HG02970 (cell line): ENCODE measurements at regions not wholly inside any gene's neighbourhood (a gene's known extent, or its start where the extent isn't known, plus 50 kb on each side); places are given as distances from the start of the nearest gene placed in this dataset.
"Not testable (repeated sequence)": the region's sequence is repeated elsewhere in the genome, so short reads cannot be mapped to it uniquely, and the experiment has no call there.

Experiments
- ATAC-seq: cut with Tn5 transposase; IDR thresholded peaks from one replicate; pipeline ENCODE4 v1.9.1; 2021; ENCODE audit warnings: mild to moderate bottlenecking, moderate library complexity, moderate number of reproducible peaks; ENCODE audit not compliant: unreplicated experiment, low FRiP score

DNA sequence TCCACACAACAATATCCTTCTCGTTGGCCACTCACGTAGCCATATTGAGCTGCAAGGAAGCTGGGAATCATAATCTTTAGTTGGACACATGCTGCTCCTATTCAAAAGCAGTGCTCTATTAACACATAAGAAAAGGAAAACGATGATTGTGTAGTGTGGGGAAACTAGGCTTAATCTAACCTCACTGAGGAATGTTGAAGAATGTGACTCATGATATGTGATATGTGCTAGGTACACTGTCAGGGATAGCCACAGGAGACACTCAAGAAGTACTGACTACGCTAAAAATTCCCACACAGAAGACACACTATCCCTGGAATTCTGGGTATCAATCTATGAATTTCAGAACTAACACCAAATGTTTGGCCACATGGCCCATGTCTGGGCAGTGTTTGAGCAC lies 328.1 kb upstream of the KLHL29 start:
- ATAC-seq, result not testable (repeated sequence)

DNA sequence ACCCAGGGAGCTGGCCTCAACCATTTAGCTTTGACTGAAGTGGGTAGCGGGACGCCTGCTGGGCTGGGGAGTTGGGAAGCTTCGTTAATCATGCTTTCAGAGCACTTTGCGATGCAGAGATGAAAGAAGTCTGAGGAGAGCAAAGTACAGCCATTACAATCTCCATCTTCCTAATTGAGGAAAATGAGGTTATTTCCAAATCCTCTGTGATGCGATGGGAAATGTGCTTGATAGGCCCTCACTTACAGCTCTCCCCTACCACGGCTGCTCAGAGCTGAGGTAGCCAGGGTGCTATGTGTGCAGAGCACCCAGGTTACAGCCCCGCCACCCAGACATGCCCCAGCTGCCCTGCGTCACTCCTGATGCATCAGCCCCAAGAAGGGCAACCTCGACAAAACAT lies 326.5 kb upstream of the KLHL29 start:
- no peak for ATAC-seq

DNA sequence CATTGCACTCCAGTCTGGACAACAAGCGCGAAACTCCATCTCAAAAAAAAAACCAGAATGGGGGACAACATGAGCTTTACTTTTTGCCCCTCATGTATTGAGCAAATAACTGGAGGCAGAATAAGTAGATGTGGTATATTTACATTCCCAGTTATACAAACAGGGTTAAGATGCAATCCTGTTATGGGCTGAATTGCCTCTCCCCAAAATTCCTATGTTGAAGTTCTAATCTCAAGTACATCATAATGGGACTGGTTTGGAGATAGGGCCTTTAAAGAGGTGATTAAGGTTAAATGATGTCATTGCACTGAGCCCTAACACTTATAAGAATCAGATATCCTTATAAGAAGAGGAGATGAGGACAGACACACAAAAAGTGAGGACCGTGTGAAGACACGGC lies 319.8 kb upstream of the KLHL29 start:
- no peak for ATAC-seq

DNA sequence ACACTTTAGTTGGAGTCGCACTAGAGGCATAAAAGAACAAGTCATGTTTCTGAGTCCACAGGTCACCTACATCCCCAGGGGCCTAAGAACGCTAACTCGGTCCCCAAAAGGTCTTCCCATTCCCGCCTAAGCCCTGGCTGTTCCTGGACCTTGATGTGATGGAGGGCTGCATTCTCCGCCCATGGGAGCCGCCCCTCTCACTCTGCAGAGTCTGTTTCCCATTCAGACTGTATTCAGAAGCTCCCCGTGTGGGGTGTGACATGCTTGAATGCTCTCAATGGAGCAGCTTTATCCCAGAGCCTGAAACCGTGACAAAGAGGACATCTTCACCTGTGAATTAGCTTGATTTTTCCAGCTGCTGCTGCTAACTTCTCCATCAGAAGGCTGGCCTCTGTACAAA lies 319.0 kb upstream of the KLHL29 start:
- ATAC-seq, result no peak

DNA sequence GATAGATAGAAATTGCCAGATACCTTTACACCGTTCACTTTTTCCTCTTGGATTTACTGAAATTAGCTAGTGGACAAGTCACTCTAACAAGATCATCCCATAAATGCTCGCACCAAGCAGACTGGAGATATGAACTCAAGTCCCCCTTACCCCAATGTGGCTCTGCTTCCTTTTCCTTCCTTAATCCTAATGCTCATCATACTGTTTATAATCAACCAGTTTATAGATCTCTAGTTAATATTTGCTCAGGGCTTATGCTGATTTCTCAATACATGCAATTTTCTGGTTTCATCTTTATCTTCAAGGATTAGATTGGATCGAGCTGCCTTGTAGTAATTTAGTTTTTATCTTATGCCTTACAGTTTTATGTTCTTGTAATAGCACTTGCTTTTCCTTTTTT lies 318.3 kb upstream of the KLHL29 start:
- ATAC-seq, result no peak

DNA sequence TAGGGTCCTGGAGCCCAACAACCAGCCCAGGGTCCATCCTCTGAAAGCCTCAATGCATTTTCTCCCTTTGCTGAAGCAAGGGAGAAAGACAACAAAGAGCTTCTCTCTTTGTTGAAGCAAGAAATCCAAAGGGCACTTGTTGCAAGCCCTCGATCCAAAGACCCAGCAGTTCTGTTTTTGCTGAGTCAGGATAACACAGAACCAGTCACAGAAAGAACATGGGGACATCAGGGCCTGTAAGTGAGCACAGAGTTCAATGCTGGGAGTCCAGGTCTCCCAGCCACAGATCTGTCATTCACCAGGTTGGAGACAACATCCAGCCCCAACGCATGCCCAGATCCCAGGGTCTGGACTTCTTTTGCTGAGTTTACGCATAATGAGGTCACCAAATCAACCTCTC lies 315.8 kb upstream of the KLHL29 start:
- no peak for ATAC-seq

DNA sequence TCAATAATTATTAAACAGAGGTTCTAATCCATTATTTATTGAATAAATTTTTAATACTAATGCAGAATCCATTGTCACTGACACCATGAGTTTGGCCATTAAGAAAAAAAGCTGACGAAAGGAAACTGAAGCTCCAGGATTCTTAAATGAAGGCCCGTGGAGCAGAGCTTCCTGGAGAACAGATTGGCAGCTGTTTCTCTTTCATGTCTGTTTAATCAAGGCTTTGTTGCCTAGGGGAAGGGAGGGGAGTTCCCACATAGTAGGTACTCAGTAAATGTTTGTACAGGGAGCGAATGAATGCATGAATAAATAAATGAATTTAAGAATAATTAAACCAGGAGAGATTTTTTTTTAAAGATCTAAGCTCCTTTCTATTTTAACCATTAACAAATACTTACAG lies 315.1 kb upstream of the KLHL29 start:
- ATAC-seq, result no peak

DNA sequence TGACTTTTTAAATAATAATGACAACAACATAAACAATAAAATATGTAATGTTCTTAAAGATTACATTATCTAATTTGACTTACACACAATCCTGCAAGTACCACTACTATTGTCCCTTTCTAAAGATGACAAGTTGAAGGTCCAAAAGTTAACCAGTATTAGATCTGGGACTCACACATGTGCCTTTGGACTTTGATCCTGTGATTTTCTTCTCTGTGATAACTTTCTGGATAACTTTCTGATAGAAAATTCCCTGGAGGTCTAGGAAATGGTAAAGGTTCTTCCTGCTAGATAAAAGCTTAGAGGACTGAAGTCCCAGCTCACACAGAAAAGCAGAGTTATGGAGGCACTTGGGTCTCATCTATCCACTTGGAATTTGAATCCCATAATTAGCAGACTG lies 311.9 kb upstream of the KLHL29 start:
- ATAC-seq, result no peak

DNA sequence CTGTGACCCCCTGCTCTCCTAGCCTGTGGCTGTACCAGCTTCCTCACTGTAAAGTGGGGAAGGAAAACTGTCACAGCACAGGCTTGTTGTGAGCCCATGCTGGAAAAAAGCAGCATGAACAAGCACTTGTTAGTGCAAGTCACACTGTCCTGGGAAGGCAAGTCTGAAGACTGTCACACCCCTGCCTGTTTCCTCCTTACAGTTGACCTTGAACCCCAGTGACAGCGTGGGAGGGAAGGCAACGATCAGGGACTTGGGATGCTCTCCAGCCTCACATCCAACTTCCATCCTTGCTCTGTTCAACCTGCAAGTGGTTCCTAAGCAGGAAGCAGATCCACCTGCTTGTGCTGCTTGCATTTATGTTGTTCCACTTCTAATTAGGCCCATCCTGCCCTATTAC lies 311.3 kb upstream of the KLHL29 start:
- ATAC-seq, result no peak

DNA sequence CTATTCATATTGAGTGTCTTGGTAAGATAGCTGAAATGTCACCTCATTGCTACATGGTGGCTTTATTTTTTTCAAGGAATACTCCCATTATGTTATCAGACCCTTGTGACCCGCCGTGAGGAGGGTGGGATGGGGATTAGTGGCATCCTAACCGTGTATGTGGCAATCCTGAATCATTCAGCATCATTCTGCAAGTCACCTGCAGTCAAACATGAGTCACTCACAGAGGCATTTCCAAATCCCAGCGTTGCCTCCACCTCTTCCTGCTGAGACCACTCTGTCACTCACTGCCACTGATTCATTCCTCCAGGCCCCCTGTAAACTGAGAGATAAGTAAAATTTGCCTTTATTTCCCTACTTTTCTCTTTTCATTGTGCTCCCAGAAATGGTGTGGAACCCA lies 307.4 kb upstream of the KLHL29 start:
- ATAC-seq, result no peak

DNA sequence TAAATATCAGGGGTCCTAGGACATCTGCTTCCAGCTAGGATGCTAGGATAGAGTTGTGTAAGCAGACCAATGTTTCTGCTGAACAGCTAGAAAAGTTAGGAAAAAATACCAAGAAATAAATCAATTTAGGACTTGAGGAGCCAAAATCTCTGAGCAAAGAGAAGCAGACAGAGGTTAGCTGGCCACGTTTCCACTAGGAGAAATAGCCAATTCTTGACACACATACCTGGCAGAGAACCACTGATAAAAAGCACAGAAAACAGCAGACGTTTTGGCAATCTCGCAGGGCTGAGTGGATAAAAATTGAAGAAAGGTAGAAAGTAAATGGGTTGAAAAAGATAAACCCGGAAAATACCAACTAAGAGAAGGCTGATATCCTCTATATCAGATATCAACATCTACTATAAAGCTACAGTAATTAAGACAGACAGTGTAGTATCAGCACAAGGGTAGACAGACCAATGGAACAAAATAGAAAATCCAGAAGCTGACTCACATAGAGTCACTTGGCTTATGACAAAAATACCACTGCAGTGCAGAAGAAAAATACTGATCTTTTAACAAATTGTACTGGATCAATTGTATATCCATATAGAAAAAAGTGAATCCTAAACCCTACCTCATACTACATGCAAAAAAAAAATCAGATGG lies 306.1 kb upstream of the KLHL29 start:
- no peak for ATAC-seq

DNA sequence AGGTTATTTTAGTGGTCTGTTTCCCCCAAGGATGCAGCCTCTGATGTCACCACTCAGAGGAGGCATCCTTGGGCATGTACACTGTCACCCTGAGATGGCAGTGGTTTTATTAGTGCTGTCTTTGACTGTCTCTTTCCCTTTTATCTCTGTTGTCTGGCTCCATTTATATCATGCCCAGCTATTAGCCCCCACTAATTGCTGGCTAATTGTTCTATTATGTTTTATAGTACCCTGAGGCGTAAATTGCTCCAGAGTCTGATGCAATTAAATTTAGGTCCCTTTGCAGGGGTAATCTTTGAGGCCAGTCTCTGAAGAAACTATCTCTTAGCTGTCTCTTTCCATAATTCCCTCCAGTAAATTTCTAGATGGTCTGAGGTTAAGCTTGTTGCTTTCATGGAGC lies 301.0 kb upstream of the KLHL29 start:
- ATAC-seq, result no peak

DNA sequence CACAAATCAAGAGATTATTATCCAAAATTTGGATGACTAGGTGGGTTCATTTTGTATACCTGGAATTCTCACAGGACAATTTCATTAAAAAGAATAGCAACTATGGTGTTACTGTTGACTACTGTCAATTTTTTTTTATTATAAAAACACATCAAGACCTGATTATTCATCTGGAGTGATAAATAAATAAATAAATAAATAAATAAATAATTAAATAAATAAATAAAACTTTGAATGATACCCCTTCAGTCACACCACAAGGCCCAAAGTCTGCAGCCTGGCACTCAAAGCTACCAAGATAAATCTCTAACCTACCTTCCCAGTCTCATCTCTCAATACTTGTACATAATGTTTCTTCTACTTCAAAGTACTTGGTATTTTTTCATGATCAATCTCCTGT lies 294.0 kb upstream of the KLHL29 start:
- ATAC-seq, result no peak

DNA sequence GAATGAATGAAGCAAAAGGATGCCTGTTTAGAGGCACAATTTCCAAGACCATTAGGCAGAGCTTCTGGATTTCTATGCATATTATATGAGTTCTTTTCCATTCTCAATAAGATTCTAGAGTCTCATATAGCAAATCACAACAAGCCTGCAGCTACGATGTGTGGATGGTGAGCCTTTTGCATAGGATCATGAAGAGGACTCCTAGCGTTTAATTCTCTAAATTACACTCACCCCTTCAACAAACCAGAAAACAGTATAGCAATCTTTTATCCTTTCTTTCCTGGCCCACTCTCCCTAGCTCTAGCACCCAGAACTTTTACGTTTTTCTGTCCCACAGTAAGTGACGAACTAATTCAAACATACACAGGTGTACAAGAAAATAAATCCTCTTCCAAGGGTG lies 293.1 kb upstream of the KLHL29 start:
- no peak for ATAC-seq

DNA sequence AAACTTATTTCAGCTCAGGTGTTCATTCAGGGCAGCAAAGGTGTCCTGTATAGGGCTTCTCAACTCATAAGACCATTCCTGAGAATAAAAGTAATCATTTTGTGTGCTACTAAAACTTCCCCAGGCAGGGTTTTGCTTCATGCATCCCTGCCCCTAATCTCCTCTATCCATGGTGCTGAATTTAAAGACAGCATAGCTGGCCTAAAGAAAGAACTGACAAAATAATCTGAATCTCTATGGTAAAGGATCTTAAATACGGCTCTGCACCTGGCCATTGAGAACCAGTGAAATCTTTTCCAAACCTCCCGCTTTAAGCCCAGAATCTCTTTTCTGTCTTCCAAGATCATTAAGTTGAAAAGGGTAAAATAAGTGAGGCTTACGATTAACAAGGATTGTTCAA lies 292.1 kb upstream of the KLHL29 start:
- no peak for ATAC-seq

DNA sequence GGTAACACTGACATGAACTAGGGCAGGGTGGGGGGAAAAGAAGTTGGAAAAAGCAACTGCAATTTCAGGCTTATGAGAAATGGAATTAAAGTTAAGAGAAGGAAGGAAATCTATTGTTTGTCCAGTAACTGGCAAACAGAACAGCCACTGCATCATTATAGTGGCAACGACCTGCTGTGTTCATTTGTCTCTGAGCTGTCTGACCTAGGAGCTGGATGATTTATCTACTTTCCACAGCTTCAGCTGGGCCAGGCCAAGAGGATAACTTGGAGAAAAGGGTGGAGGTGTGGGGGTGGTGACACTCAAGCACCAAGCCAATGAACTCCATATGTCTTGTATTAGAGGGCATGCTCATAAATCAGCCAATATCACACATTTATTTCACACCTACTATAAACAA lies 291.5 kb upstream of the KLHL29 start:
- ATAC-seq, result no peak

DNA sequence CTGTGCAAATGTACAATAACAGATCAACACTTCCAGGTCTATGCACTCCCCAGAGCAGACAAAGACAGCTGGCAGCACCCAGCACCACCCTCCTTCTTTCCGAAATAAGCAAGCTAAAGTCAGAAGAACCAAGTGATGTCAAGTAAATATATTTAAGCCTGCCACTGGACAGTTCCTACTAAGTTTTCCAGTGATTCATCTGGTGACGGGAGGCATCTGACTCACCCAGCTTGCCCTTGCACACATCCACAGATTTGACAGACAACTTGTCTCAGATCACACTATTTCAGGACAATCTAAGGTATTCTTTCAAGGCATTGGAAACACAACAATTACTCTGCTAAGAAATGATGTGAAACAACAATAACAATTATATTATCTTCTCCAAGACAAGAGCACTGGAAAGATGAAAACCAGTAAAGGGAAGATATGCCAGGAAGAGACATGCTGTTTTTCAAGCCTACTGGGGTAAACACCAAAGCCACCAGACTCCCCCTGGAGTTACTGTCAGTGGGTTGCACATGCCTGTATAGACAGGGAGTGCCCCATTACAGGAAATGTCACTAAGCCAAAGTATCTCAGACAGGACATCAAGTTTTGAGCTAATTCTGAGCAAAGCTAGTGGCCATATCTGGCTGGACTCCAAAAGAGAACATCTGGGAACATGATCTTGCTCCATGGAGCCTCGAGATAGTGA lies 287.9 kb upstream of the KLHL29 start:
- no peak for ATAC-seq

DNA sequence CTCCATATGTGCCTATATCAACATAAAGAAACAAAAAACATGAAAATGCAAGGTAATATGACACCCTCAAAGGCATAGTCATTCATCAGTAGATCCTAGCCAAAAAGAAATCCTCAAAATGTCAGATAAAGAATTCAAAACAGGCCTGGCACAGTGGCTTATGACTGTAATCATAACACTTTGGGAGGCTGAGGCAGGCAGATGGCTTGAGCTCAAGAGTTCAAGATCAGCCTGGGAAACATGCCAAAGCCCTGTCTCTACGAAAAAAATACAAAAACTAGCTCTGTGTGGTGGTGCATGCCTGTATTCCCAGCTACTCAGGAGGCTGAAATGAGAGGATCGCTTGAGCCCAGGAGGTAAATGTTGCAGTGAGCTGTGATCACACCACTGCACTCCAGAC lies 284.6 kb upstream of the KLHL29 start:
- no peak for ATAC-seq

DNA sequence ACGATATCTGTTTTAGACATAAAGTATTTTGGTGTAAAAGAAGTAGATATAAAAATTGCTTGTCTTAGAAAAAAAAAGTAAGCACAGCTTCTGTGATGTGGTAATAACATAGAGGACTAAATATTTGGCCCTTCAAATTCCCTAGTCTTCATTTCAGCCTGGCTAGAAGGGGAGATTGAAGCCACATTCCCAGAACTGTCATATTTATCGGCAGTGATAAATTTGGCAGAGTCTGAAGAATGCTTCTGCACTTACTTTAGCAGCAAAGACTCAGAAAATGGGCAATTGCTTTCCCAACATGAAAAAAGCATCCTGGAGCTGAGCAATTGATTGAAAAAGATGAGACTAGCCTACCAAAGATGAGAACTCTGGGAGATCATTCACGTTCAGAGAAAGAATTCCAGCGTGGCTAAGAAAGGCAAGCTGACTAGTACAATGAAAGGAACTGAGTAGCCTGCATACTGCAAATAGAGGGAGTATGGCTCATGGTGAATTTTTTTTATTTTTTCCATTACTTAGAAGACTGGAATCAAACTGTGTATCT lies 278.7 kb upstream of the KLHL29 start:
- no peak for ATAC-seq

DNA sequence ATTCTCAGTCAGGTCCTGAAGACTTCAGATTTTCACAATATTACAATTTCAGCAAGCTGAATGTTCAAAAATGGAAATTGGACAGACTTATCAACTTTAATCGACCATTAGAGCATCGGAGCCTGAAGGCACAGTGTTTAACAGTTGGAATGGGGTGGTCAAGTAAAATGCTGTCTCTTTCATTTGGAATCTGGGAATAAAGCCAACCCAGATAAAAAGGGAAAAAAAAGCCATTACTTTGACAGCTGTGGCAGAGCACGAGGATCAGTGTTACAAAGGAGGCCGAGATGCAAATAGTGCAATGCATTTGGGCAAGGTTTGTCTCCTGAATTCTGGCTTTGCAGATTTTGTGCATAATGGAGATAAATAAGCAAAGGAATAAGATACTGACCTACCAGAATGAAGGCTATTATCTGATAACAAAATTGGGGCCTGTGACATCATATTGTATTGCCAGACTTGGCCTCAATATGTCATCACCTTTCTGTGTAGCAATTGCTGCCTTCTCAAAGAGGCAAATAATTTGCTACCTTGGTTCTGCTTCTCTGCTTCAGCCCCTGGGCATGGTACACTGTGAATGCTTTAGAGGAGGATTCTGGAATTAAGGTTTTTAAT lies 277.5 kb upstream of the KLHL29 start:
- no peak for ATAC-seq

DNA sequence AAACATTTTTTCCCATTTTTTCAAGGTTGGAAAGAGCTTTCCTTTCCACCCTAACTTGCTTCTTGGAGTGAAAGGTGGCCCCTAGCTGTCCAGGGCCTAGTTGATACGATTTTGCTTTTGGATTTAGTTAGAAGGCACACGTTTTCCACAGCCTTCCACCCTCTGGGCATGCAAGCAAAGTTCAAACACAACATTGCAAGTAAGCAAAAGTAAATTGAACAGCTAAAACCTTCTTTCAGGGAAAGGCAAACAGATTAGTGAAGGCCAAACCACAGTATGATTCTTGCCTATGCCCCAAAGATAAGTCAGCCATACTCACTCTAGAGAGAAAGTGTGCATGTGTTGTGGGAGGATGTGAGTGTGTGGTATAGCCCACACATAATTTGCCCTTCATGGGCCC lies 273.7 kb upstream of the KLHL29 start:
- no peak for ATAC-seq

DNA sequence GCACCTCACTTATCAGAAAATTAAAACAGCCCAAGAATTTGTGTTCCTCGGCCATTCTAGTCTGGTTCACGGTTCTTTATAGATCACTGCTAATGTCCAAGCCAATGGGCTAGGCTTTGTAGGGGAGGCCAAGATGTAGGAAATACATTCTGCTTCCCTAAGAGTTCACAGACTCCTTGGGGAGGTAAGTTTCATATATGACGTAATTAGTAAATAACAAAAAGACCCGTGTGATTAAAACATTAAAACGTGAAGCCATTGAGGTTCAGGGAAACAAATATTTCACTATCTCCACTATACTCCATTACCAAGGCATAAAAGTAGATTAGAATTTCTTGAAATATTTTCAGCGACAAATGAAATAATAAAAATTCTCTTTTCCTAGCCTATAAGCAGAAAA lies 272.5 kb upstream of the KLHL29 start:
- no peak for ATAC-seq
